ENCODE measurements at regions not wholly inside any gene's neighbourhood (a gene's known extent, or its start where the extent isn't known, plus 50 kb on each side); places are given as distances from the start of the nearest gene placed in this dataset.

DNA sequence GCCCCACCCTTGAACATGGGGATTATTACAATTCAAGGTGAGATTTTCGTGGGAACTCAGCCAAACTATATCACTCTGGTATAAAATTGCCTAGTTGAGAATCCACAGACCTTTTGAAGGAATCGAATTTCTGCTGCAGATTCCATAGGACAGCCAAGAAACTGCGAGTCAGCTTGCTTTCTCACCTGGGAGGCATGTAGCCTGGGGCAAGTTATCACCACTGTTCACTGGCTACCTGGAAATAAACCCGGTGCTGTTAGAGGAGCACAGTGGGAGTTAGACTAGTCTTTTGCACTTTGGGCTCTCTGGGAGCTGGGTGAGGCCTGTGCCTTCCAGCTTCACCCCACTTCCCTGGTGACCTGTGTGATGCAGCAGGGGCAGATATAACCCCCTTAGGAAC, 1043.5 kb downstream of the TDRD15 start (continued):
- no peak for TF ChIP-seq ZNF510 (CRISPR knock-in tag; IDR thresholded peaks at IDR 0.05; ENCODE audit: low read depth)
- TF ChIP-seq ZFP41 (CRISPR knock-in tag; IDR thresholded peaks at IDR 0.05; ENCODE audit: borderline replicate concordance): no peak
- TF ChIP-seq, protein P1, sequence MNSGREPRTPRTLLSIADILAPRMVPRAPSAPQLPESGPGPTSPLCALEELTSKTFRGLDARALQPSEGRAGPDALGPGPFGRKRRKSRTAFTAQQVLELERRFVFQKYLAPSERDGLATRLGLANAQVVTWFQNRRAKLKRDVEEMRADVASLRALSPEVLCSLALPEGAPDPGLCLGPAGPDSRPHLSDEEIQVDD (CRISPR knock-in tag; IDR thresholded peaks at IDR 0.05; ENCODE audit: borderline replicate concordance): no peak
- TF ChIP-seq FOXK2 (IDR thresholded peaks at IDR 0.05): no peak
- TF ChIP-seq TBX3 (IDR thresholded peaks at IDR 0.05; ENCODE audit: borderline replicate concordance): no peak

DNA sequence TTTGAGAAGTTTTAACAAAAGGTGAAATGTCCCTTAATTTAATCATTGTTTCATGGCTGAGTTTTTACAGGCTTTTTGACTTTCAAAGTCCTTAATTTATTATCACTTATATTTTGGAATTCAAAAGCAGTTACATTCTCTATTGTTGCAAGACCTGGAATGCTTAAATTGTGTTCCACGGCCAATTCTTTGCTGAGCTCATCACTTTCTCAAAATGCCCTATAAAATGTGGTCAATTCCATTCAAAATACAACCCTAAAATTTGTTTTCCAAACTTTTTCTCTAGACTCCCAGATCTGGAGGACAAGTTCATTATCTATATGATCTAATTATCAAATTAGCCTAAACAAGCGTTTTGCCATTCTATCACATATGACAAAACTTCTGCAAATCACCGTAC, 1051.2 kb downstream of the TDRD15 start:
- peaks cover 72% of the 10 kb centered on the region for H3K9me3 ChIP-seq (ENCODE audit: low read length)
- DNase-seq (ENCODE audit: low spot score) (no peak), FAIRE-seq (no peak), ATAC-seq (no peak)
- TF ChIP-seq MAFK (conservative IDR thresholded peaks at IDR 0.05 in 1 of 2, IDR thresholded peaks at IDR 0.05 in 1 of 2; ENCODE audit: low read length in 2 of 2) (peak; percentile 87 to 96), MAFF (IDR thresholded peaks at IDR 0.05; ENCODE audit: low read depth, low read length) (peak; percentile 93), ZBTB8A (CRISPR knock-in tag; IDR thresholded peaks at IDR 0.05; ENCODE audit: borderline replicate concordance, low read depth) (no peak)
- TF ChIP-seq, protein P2, sequence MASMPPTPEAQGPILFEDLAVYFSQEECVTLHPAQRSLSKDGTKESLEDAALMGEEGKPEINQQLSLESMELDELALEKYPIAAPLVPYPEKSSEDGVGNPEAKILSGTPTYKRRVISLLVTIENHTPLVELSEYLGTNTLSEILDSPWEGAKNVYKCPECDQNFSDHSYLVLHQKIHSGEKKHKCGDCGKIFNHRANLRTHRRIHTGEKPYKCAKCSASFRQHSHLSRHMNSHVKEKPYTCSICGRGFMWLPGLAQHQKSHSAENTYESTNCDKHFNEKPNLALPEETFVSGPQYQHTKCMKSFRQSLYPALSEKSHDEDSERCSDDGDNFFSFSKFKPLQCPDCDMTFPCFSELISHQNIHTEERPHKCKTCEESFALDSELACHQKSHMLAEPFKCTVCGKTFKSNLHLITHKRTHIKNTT (CRISPR knock-in tag; IDR thresholded peaks at IDR 0.05): no peak
- H3K79me2 ChIP-seq (ENCODE audit: insufficient read depth, low read length): no peaks in the 10 kb centered on the region
- H4K20me1 ChIP-seq (ENCODE audit: insufficient read depth, low read length): no peaks in the 10 kb centered on the region
- no peaks in the 10 kb centered on the region for H3K4me1 ChIP-seq (ENCODE audit: insufficient read depth, low read length)
- in situ Hi-C loops (cut with HindIII; ENCODE audit: extremely low pct_ligation_motif_present, low pct_unique_long_range_greater_than_20kb) (no loop called here), intact Hi-C loops (cut with micrococcal nuclease; ENCODE audit: unreplicated experiment) (no loop called here)
- ChIA-PET POLR2A (no interaction called here), CTCF (ENCODE audit: low intra/inter-chr PET ratio, low total read pairs) (no interaction called here)
- H3K4me3 ChIP-seq (replicated peaks in 1 of 3; ENCODE audit: insufficient read depth in 1 of 3, low read depth in 2 of 3, low read length in 3 of 3): no peak overlapping the region
- no peak overlapping the region for H3K9ac ChIP-seq (ENCODE audit: insufficient read depth, low read depth, low read length)
- WGBS (ENCODE audit: low lambda C conversion rate): 3% methylated on average over 3 of the region's 3 CpGs
- no peaks in the 10 kb centered on the region for H3K36me3 ChIP-seq (replicated peaks in 1 of 2; ENCODE audit: control insufficient read depth in 1 of 2, insufficient read depth in 2 of 2, low read length in 2 of 2)
- H3K27ac ChIP-seq (ENCODE audit: extremely low read length, insufficient read depth, low read length): no peak overlapping the region
- no peak overlapping the region for H2AFZ ChIP-seq (ENCODE audit: low read length)
- no peak overlapping the region for H3K4me2 ChIP-seq (ENCODE audit: low read depth, low read length)
- BruUV-seq (replicated peaks): no TSS peak
- no peaks in the 10 kb centered on the region for H3K27me3 ChIP-seq (ENCODE audit: control insufficient read depth in 1 of 2, insufficient read depth in 2 of 2, low read length in 2 of 2)

Data from HepG2 (cell line).